Endothelial cell (in vitro differentiated cells): ENCODE measurements at regions not wholly inside any gene's neighbourhood (a gene's known extent, or its start where the extent isn't known, plus 50 kb on each side); places are given as distances from the start of the nearest gene placed in this dataset.
"Not testable (repeated sequence)": the region's sequence is repeated elsewhere in the genome, so short reads cannot be mapped to it uniquely, and the experiment has no call there.

Experiments
- DNase-seq: peaks from one replicate; pipeline ENCODE4 v3.0.0; 2021; ENCODE audit warnings: low spot score
- H3K27ac Mint-ChIP-seq: one replicate; pipeline ENCODE4 v1.8.0; 2021; ENCODE audit warnings: mixed read lengths, inconsistent platforms; ENCODE audit not compliant: unreplicated experiment
- H3K27me3 Mint-ChIP-seq: one replicate; pipeline ENCODE4 v1.8.0; 2021; ENCODE audit warnings: mild to moderate bottlenecking, moderate library complexity, mixed read lengths, inconsistent platforms; ENCODE audit not compliant: unreplicated experiment
- H3K36me3 Mint-ChIP-seq: one replicate; pipeline ENCODE4 v1.8.0; 2021; ENCODE audit warnings: mild to moderate bottlenecking, low read depth, mixed read lengths, inconsistent platforms; ENCODE audit not compliant: unreplicated experiment
- H3K4me1 Mint-ChIP-seq: one replicate; pipeline ENCODE4 v1.8.0; 2021; ENCODE audit warnings: mild to moderate bottlenecking, mixed read lengths, inconsistent platforms; ENCODE audit not compliant: unreplicated experiment
- H3K4me3 Mint-ChIP-seq: one replicate; pipeline ENCODE4 v1.8.0; 2021; ENCODE audit warnings: mild to moderate bottlenecking, mixed read lengths, inconsistent platforms; ENCODE audit not compliant: unreplicated experiment
- H3K9me3 Mint-ChIP-seq: one replicate; pipeline ENCODE4 v1.8.0; 2021; ENCODE audit warnings: mixed read lengths, inconsistent platforms; ENCODE audit not compliant: unreplicated experiment
- TF ChIP-seq, protein P1 (sequence below): fragments of 200-600 bp; sonication (generic); IDR thresholded peaks from one replicate; pipeline ENCODE4 v1.5.0; 2021; ENCODE audit warnings: antibody characterized with exemption; ENCODE audit not compliant: unreplicated experiment

DNA sequence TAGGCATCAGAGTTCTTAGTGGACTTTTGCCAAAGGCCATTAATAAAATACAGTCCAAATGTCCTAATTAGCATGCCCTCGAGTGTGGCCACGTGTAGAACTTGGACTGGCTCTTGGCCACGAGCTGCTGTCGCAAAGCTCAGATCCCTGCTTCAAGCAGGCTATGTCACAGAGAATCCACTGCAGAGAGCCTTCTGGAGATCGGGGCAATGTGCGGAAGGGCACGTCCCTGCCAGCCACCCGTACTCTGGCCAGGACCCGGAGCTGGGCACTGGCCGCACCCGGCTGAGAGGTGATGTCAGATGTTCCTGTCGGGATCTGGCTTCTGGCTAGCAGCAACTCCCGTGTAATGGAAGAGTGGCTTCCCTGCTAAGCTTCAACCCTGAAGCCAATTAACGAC is 432.7 kb upstream of the ID2 start:
- Mint-ChIP-seq H3K27me3 (no peaks in the 10 kb centered on the region), H3K27ac (no peak overlapping the region), H3K4me3 (no peak overlapping the region), H3K36me3 (no peaks in the 10 kb centered on the region), H3K4me1 (no peaks in the 10 kb centered on the region), H3K9me3 (no peaks in the 10 kb centered on the region)
- DNase-seq, result no peak
- TF ChIP-seq, protein P1, sequence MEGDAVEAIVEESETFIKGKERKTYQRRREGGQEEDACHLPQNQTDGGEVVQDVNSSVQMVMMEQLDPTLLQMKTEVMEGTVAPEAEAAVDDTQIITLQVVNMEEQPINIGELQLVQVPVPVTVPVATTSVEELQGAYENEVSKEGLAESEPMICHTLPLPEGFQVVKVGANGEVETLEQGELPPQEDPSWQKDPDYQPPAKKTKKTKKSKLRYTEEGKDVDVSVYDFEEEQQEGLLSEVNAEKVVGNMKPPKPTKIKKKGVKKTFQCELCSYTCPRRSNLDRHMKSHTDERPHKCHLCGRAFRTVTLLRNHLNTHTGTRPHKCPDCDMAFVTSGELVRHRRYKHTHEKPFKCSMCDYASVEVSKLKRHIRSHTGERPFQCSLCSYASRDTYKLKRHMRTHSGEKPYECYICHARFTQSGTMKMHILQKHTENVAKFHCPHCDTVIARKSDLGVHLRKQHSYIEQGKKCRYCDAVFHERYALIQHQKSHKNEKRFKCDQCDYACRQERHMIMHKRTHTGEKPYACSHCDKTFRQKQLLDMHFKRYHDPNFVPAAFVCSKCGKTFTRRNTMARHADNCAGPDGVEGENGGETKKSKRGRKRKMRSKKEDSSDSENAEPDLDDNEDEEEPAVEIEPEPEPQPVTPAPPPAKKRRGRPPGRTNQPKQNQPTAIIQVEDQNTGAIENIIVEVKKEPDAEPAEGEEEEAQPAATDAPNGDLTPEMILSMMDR, result no peak

DNA sequence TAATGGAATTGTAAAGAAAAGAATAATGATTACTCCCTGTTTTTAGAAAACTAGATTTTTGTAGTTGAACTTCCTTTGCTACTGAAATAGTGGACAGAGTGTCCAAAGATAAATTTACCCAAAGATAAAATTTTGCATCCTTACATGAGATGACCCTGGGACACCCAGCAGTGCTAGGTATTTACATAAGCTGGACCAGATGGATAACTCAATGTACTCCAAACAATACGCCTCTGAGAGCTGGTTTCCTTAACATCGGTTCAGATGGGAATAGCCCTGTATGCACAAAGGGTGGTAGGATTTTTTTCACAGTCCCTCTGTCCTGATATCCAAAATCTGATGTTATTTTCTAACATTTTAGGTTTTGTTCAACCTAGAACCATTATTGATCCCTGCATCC is 432.1 kb upstream of the ID2 start:
- no peaks in the 10 kb centered on the region for H3K4me1 Mint-ChIP-seq
- TF ChIP-seq, protein P1, result no peak
- H3K36me3 Mint-ChIP-seq, result no peaks in the 10 kb centered on the region
- no peak for DNase-seq
- H3K27ac Mint-ChIP-seq, result no peak overlapping the region
- no peaks in the 10 kb centered on the region for H3K27me3 Mint-ChIP-seq
- no peaks in the 10 kb centered on the region for H3K9me3 Mint-ChIP-seq
- H3K4me3 Mint-ChIP-seq, result no peak overlapping the region

DNA sequence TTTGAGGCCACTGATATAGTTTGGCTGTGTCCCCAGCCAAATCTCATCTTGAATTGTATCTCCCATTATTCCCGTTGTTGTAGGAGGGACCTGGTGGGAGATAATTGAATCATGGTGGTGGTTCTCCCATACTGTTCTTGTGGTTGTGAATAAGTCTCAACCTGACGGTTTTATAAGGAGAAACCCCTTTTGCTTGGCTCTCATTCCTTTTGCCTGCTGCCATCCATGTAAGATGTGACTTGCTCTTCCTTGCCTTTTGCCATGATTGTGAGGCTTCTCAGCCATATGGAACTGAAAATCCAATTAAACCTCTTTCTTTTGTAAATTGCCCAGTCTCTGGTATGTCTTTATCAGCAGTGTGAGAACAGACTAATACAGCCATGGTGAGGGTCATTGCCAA is 431.6 kb upstream of the ID2 start:
- DNase-seq, H3K36me3 Mint-ChIP-seq, H3K27me3 Mint-ChIP-seq, H3K4me3 Mint-ChIP-seq, H3K9me3 Mint-ChIP-seq, H3K27ac Mint-ChIP-seq, H3K4me1 Mint-ChIP-seq: not testable (repeated sequence)

DNA sequence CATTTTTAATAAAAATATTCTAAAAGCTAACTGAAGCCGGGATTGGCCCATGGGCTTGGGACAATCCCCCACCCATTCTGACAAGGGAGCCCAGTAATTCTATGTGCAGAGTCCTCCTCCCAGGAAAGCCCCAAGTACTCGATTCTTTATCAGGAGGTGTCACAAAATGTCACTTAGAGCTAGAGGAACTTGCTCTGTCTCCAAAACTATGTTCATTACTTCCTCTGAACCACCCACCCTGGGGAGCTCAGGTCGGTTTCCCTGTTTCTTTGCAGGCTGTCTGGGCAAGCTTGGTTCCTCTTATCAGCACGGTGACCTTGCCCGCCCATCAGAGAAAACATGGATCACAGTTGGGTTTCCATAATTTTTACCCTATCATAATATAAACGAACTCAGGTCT is 430.6 kb upstream of the ID2 start:
- TF ChIP-seq, protein P1, result no peak
- H3K27ac Mint-ChIP-seq, result no peak overlapping the region

DNA sequence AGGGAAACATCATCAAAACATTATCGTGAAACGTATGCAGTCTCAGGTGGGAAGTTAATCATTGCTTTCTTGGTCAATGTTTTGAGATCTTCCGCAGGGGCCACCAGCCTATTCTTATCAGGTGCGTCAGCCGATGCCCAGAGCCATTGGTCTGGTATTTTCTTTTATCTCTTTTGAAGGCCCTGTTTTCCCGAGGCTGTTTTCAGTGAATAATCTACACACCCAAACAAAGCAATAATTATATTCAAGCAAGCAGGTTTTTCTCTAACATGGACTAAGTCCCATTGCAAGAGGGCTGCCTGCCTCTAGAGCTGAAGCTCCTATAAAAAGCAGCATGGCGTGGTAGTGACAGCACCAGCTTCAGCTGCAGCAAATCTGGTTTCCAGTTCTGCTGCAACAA is 430.0 kb upstream of the ID2 start:
- Mint-ChIP-seq H3K27me3 (no peaks in the 10 kb centered on the region), H3K4me1 (peaks cover 2% of the 10 kb centered on the region), H3K4me3 (no peak overlapping the region), H3K9me3 (no peaks in the 10 kb centered on the region), H3K36me3 (no peaks in the 10 kb centered on the region), H3K27ac (no peak overlapping the region)
- TF ChIP-seq, protein P1, result no peak
- DNase-seq, result no peak

More for the DNA sequence above, 430.6 kb upstream of the ID2 start:
- Mint-ChIP-seq H3K27me3 (no peaks in the 10 kb centered on the region), H3K36me3 (no peaks in the 10 kb centered on the region), H3K9me3 (no peaks in the 10 kb centered on the region), H3K4me1 (peaks cover 2% of the 10 kb centered on the region), H3K4me3 (no peak overlapping the region)
- DNase-seq, result no peak
